ENCODE measurements at regions not wholly inside any gene's neighbourhood (a gene's known extent, or its start where the extent isn't known, plus 50 kb on each side); places are given as distances from the start of the nearest gene placed in this dataset.
A peak's percentile ranks its signal among the peaks of the same experiment; 100 is the strongest.
"Not testable (repeated sequence)": the region's sequence is repeated elsewhere in the genome, so short reads cannot be mapped to it uniquely, and the experiment has no call there.

- peak in 7 of 8 experiments; percentile 92 to 96 (median 95) for ATAC-seq (replicated peaks in 6 of 8)
- peak overlapping the region; percentile 48 to 76 for H3K27ac ChIP-seq
- no peak overlapping the region for H3K4me3 ChIP-seq
- H3K4me1 ChIP-seq (replicated peaks in 1 of 2): peaks cover 13 to 29% of the 10 kb centered on the region in 2 donors
- WGBS, 10 experiments: 0 to 62% (median 14%) methylated on average over 1 to 2 of the region's 2 CpGs; no CpG with 5 or more reads in 5 of the 10 experiments
- in situ Hi-C loops (cut with MboI; ENCODE audit: low pct_unique_long_range_greater_than_20kb in 2 of 9, low sequenced_read_pairs in 9 of 9, unreplicated experiment in 9 of 9): no loop called here
These were observed 193.8 kb upstream of the RND3 start for GRCh38 chr2:150681120-150681804.

DNA sequence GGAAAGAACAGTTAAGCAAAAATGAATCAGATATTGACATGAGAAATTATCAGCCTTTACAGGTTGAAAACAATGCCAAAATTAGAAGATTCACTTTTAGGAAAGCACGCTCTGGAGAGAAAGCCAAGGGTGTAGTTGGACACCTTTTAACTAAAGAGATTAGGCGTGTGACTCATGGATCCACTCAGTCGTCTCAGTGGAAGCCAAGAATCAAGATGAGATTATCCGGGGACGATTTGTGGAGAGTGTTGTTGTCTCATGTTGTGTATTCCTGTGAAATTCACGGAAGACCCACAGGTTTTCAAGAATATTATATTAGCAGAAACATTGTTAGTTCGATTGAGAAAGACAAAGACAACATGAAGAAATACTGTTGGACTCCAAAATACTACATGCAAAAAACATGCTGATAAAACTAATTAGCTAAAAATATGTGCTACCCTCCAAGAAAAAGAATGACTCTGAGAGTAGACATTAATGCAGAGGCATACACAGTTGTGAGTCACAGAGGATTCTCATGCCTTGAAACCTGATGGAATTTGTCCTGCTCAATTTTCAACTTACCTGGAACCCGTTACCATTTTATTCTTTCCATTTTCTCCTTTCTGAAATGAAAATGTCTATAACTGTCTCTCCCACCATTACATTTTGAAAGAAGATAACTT is 192.1 kb upstream of the RND3 start:
- peaks cover 8 to 21% of the 10 kb centered on the region in 2 donors for H3K4me1 ChIP-seq (replicated peaks in 1 of 2)
- no peak overlapping the region for H3K4me3 ChIP-seq
- ATAC-seq (replicated peaks in 6 of 8): no peak
- WGBS, 10 experiments: 17 to 100% (median 88%) methylated on average over 1 to 8 of the region's 8 CpGs
- in situ Hi-C loops (cut with MboI; ENCODE audit: low pct_unique_long_range_greater_than_20kb in 2 of 9, low sequenced_read_pairs in 9 of 9, unreplicated experiment in 9 of 9): no loop called here
- no peak overlapping the region for H3K27ac ChIP-seq

GRCh38 chr2:150677551-150677950 is 190.1 kb upstream of the RND3 start:
- WGBS, 10 experiments: 33 to 100% (median 60%) methylated on average over 1 to 4 of the region's 4 CpGs; no CpG with 5 or more reads in 3 of the 10 experiments
- H3K4me3 ChIP-seq: no peak overlapping the region
- peak in 1 of 8 experiments; percentile 6 for ATAC-seq (replicated peaks in 6 of 8)
- H3K4me1 ChIP-seq (replicated peaks in 1 of 2): peaks cover 7 to 19% of the 10 kb centered on the region in 2 donors
- in situ Hi-C loops (cut with MboI; ENCODE audit: low pct_unique_long_range_greater_than_20kb in 2 of 9, low sequenced_read_pairs in 9 of 9, unreplicated experiment in 9 of 9): no loop called here
- no peak overlapping the region for H3K27ac ChIP-seq

DNA sequence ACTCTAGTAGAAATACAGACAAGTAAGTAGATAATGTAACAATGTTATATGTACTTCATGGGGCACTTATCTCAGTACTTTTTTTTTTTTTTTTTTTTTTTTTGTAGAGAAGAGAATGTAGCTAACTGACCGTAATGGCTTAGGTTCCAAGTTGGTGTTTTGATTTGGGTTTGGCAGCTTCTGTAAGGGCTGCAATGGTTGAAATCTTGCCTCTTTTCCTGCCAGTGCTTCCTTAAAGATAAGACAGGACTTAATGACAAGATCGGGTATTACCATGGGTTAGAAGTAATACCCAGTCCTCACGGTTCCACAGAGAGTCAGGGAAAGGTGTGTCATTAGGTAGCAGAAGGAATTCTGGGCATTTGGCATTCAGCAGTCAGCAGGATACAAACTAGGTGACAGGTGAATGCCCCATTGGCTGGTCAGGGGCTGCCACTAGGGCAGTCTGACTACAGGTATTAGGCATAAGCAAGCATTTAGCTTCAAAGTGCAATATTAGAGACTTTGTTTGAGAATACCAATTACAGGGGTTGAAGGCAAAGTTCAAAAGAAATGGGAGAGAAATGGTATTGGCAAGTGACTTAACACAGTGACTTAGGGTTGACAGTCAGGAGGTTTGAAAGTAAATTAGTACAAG is 189.4 kb upstream of the RND3 start:
- H3K4me1 ChIP-seq (replicated peaks in 1 of 2): peaks cover 5 to 12% of the 10 kb centered on the region in 2 donors
- in situ Hi-C loops (cut with MboI; ENCODE audit: low pct_unique_long_range_greater_than_20kb in 2 of 9, low sequenced_read_pairs in 9 of 9, unreplicated experiment in 9 of 9): no loop called here
- WGBS, 10 experiments: 60 to 100% (median 88%) methylated on average over 1 to 3 of the region's 3 CpGs
- no peak for ATAC-seq (replicated peaks in 6 of 8)
- H3K4me3 ChIP-seq: no peak overlapping the region
- no peak overlapping the region for H3K27ac ChIP-seq

- ATAC-seq (replicated peaks in 6 of 8): no peak
- Histone ChIP-seq H3K4me1 (replicated peaks in 1 of 2) (peaks cover 0 to 2% of the 10 kb centered on the region in 2 donors), H3K4me3 (no peak overlapping the region), H3K27ac (no peak overlapping the region)
- in situ Hi-C loops (cut with MboI; ENCODE audit: low pct_unique_long_range_greater_than_20kb in 2 of 9, low sequenced_read_pairs in 9 of 9, unreplicated experiment in 9 of 9): no loop called here
- 63 to 100% (median 100%) methylated on average over 1 to 2 of the region's 2 CpGs; no CpG with 5 or more reads in 3 of the 10 experiments for WGBS, 10 experiments
These were observed 188.3 kb upstream of the RND3 start for GRCh38 chr2:150675807-150676206.

- in situ Hi-C loops (cut with MboI; ENCODE audit: low pct_unique_long_range_greater_than_20kb in 2 of 9, low sequenced_read_pairs in 9 of 9, unreplicated experiment in 9 of 9): no loop called here
- Histone ChIP-seq H3K27ac (no peak overlapping the region), H3K4me1 (replicated peaks in 1 of 2) (no peaks in the 10 kb centered on the region), H3K4me3 (no peak overlapping the region)
- ATAC-seq (replicated peaks in 6 of 8): no peak
- 39 to 100% (median 74%) methylated on average over 1 to 3 of the region's 3 CpGs for WGBS, 10 experiments
These were observed 186.8 kb upstream of the RND3 start for GRCh38 chr2:150674283-150674682.

DNA sequence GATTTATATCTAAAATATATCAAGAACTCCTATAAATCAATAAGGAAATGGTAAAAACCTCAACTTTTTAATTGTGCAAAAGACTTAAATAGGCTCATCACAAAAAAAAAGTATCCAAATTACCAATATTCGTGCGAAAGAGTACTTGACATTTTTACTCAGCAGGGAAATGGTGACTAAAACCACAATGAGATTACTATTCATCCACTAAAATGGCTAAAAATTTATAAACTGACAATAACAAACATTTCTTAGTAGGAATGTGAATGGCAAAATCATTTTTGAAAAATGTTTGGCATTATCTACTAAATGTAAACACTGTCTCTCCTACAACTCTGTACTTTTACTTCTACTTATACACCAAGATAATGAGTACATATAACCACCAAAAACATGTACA is 184.8 kb upstream of the RND3 start:
- Histone ChIP-seq H3K27ac (no peak overlapping the region), H3K4me1 (replicated peaks in 1 of 2) (no peaks in the 10 kb centered on the region), H3K4me3 (no peak overlapping the region)
- no peak for ATAC-seq (replicated peaks in 6 of 8)
- in situ Hi-C loops (cut with MboI; ENCODE audit: low pct_unique_long_range_greater_than_20kb in 2 of 9, low sequenced_read_pairs in 9 of 9, unreplicated experiment in 9 of 9): no loop called here
- WGBS, 10 experiments: 83 to 100% (median 100%) methylated on average over 2 of the region's 2 CpGs; no CpG with 5 or more reads in 1 of the 10 experiments

- ATAC-seq (replicated peaks in 6 of 8): no peak
- in situ Hi-C loops (cut with MboI; ENCODE audit: low pct_unique_long_range_greater_than_20kb in 2 of 9, low sequenced_read_pairs in 9 of 9, unreplicated experiment in 9 of 9): no loop called here
- no peaks in the 10 kb centered on the region for H3K4me1 ChIP-seq (replicated peaks in 1 of 2)
- no peak overlapping the region for H3K27ac ChIP-seq
- WGBS, 10 experiments: 60 to 100% (median 99%) methylated on average over 1 to 3 of the region's 3 CpGs
- no peak overlapping the region for H3K4me3 ChIP-seq
These were observed 182.0 kb upstream of the RND3 start for GRCh38 chr2:150669492-150669891.

- H3K4me1 ChIP-seq (replicated peaks in 1 of 2); H3K27ac ChIP-seq; in situ Hi-C loops (cut with MboI; ENCODE audit: low pct_unique_long_range_greater_than_20kb in 2 of 9, low sequenced_read_pairs in 9 of 9, unreplicated experiment in 9 of 9); H3K4me3 ChIP-seq; ATAC-seq (replicated peaks in 6 of 8): not testable (repeated sequence)
These were observed 179.6 kb upstream of the RND3 start for GRCh38 chr2:150667039-150667438.

DNA sequence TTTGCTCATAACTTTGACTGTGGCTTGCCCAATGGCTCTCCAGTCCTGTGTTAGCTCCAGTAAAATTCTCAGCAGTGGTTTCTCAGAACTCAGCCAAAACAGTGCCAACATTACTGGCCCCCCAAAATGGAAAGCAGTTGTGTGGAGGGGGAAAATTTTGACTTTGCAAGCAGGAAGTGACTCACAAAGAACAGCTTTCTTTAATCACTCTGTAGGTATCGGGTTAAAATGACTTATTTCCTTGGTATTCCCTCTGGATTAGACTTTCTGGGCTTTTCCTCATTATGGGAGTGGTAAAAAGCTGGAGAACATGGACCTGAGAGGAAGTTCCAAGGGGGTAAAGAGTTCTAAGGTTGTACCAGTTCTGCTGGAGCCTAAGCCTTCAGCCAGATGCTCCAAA is 175.7 kb upstream of the RND3 start:
- H3K4me3 ChIP-seq: no peak overlapping the region
- WGBS, 10 experiments: 0 to 100% (median 78%) methylated on average over 1 of the region's 1 CpG; no CpG with 5 or more reads in 3 of the 10 experiments
- no peak for ATAC-seq (replicated peaks in 6 of 8)
- H3K4me1 ChIP-seq (replicated peaks in 1 of 2): no peaks in the 10 kb centered on the region
- in situ Hi-C loops (cut with MboI; ENCODE audit: low pct_unique_long_range_greater_than_20kb in 2 of 9, low sequenced_read_pairs in 9 of 9, unreplicated experiment in 9 of 9): no loop called here
- no peak overlapping the region for H3K27ac ChIP-seq

DNA sequence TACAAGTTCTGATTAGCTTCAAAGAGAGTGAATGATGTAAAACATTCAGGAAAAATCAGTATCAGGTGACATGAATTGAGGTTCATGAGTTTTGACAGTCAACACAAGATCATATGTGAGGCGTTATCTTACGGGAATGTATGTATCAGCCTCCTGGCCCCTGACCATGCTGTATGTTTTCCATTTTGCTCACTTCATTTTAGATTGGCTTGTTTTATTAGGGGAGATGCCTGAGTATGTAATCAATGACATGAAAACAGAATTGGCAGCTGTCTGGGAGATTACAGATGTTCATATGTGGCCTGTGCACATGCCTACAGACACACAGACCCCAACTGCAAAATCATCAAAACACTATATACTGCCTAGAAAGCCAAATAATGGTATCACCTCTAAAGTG is 168.5 kb upstream of the RND3 start:
- WGBS, 10 experiments: 90 to 100% (median 100%) methylated on average over 1 to 2 of the region's 2 CpGs; no CpG with 5 or more reads in 5 of the 10 experiments

GRCh38 chr2:150653351-150653750 is 165.9 kb upstream of the RND3 start:
- WGBS, 10 experiments: 71 to 100% (median 89%) methylated on average over 1 of the region's 1 CpG; no CpG with 5 or more reads in 2 of the 10 experiments
- ATAC-seq (replicated peaks in 6 of 8): no peak
- H3K4me3 ChIP-seq: no peak overlapping the region
- H3K4me1 ChIP-seq (replicated peaks in 1 of 2): no peaks in the 10 kb centered on the region
- in situ Hi-C loops (cut with MboI; ENCODE audit: low pct_unique_long_range_greater_than_20kb in 2 of 9, low sequenced_read_pairs in 9 of 9, unreplicated experiment in 9 of 9): no loop called here
- no peak overlapping the region for H3K27ac ChIP-seq

More for the DNA sequence above, 168.5 kb upstream of the RND3 start:
- H3K4me3 ChIP-seq: no peak overlapping the region
- no peaks in the 10 kb centered on the region for H3K4me1 ChIP-seq (replicated peaks in 1 of 2)
- ATAC-seq (replicated peaks in 6 of 8): no peak
- in situ Hi-C loops (cut with MboI; ENCODE audit: low pct_unique_long_range_greater_than_20kb in 2 of 9, low sequenced_read_pairs in 9 of 9, unreplicated experiment in 9 of 9): no loop called here
- no peak overlapping the region for H3K27ac ChIP-seq

DNA sequence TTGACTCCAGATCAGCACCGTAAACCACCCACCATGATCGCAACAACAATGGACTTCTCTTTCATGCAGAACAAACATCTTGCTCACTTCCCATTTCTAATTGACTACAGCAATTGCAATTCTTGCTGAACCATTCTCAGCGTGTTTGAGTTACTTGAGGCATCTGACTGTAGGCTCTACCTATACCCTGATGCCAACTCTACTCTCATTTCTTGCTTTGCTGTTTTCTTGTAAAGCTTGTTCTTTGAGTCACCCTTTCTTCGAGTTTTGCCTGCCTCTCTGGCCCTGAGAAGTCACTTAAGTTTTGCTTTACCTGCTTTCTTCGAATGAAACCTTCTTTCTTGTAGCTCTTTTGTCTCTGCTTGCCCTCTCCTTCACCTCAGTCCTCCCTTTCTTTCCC is 160.5 kb upstream of the RND3 start:
- WGBS, 10 experiments: 57 to 93% (median 73%) methylated on average over 1 to 5 of the region's 5 CpGs
- in situ Hi-C loops (cut with MboI; ENCODE audit: low pct_unique_long_range_greater_than_20kb in 2 of 9, low sequenced_read_pairs in 9 of 9, unreplicated experiment in 9 of 9): no loop called here
- Histone ChIP-seq H3K27ac (no peak overlapping the region), H3K4me1 (replicated peaks in 1 of 2) (peaks cover 0 to 13% of the 10 kb centered on the region in 2 donors), H3K4me3 (no peak overlapping the region)
- ATAC-seq (replicated peaks in 6 of 8): no peak

All from motor neuron (in vitro differentiated cells).